SW 1271 (cell line): ENCODE measurements at regions not wholly inside any gene's neighbourhood (a gene's known extent, or its start where the extent isn't known, plus 50 kb on each side); places are given as distances from the start of the nearest gene placed in this dataset.
"Not testable (repeated sequence)": the region's sequence is repeated elsewhere in the genome, so short reads cannot be mapped to it uniquely, and the experiment has no call there.

Experiments used
- DNase-seq, 2 experiments: peaks; one replicate each; lab custom pipeline; 2025; lab: John Stamatoyannopoulos, UW

DNA sequence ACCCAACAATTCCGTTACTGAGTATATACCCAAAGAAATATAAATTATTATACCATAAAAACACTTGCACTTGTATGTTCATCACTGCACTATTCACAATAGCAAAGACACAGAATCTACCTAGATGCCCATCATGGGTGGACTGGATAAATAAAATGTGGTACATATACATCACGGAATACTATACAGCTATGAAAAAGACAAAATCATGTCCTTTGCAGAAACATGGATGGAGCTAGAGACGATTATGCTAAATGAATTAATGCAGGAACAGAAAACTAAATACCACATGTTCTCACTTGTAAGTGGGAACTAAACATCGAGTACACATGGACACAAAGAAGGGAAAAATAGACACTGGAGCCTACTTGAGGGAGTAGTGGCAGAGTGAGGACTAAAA lies 185.3 kb downstream of the PYDC2 start:
- no peak for DNase-seq

- no peak for DNase-seq
These were observed 187.8 kb downstream of the PYDC2 start for GRCh38 chr3:191648787-191649186.

DNA sequence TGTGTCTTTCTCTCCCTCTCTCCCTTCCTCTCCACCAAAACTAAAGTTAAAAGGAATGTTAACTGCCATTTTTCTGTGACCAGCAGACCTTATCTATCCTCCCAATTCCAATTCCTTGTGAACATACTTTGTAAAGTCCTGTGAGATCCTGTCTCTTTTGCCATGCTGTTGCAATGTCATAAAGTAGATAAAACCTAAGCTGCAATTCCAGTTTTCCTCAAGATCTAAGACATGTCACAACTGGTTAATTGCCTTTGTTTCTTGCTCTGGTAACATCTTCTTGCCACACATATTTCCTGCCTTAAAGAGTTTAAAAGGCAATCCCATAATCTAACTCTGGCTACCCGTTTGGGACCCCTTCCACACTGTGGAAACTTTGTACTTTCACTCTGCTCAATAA lies 188.7 kb downstream of the PYDC2 start:
- no peak for DNase-seq

- DNase-seq: not testable (repeated sequence)
These were observed 197.9 kb downstream of the PYDC2 start for GRCh38 chr3:191658781-191659419.

- DNase-seq: not testable (repeated sequence)
These were observed 201.2 kb downstream of the PYDC2 start for GRCh38 chr3:191662150-191662549.

DNA sequence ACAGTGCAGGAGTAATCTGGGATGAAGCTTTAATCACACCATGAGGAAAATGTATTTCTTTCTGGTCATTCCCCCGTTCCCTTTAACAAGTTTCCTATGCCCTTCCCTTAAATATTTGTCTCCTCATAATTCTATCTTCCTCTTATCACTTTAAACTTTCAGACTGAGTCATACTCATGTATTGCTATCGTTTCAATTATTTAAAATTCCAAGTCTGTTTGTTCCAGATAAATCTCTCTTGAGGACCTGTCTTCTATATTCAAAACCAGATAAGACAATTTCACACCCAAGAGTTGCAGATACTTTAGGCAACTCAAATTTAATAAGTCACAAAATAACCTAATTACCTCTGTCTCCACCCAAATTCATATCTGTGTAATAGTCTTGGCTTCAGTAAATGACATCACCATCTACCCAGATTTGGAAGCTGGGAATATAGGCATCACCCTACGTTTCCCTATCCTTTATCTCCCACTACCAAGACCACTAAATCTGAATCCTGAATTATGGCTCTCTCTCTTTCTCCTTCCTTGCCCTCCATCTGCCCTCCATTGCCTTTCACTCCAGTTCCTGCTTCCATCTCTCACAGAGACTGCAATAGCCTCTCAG lies 220.1 kb downstream of the PYDC2 start:
- DNase-seq: no peak

GRCh38 chr3:191682961-191683360 lies 222.0 kb downstream of the PYDC2 start:
- no peak for DNase-seq

GRCh38 chr3:191686626-191687025 lies 225.7 kb downstream of the PYDC2 start:
- no peak for DNase-seq

GRCh38 chr3:191688756-191689433 lies 227.9 kb downstream of the PYDC2 start:
- DNase-seq: no peak

DNA sequence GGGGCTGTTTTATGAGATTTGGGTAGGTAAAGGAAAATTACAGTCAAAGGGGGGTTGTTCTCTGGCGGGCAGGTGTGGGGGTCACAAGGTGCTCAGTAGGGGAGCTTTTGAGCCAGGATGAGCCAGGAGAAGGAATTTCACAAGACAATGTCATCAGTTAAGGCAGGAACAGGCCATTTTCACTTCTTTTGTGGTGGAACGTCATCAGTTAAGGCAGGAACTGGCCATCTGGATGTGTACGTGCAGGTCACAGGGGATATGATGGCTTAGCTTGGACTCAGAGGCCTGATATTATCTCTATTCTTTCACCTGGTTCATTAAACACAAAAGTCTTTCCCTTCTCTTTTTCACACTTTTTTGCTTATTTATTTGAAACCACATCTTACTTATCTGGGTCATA lies 230.2 kb downstream of the PYDC2 start:
- DNase-seq: not testable (repeated sequence)

DNA sequence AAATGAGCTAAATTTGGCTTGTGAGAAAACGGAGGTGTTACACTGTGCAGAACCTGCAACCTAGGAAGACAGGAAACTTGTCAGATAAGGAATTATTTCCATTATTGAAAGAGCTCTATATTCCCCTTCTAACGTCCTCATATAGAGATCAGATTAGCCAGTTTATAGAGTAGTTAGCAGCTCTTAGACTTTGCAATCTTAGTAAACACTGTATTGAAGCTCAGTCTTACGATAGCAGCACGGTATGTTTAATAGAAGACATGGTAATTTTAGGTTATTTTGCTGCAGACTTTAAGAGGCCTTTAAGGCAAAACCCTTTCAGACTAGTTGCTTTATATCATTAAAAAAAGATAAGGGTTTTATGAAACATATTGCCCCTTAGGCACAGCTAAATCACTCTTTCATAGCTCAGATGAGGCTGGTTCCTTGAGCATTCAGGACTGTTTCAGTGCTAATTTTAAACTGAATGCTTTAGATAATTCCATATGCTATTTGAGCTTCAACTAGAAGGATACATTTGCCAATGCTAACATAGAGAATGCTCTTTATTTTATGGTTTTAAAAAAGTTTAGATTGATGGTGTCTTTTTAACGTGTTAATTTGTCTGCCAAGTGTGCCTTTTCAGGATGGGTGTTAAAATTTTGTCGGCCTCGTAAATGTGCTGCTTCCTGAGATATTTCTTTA lies 234.3 kb downstream of the PYDC2 start:
- DNase-seq: no peak

- DNase-seq: no peak
These were observed 234.8 kb downstream of the PYDC2 start for GRCh38 chr3:191695815-191696153.

GRCh38 chr3:191696348-191696747 lies 235.4 kb downstream of the PYDC2 start:
- no peak for DNase-seq

GRCh38 chr3:191699546-191699945 lies 238.6 kb downstream of the PYDC2 start:
- no peak for DNase-seq

DNA sequence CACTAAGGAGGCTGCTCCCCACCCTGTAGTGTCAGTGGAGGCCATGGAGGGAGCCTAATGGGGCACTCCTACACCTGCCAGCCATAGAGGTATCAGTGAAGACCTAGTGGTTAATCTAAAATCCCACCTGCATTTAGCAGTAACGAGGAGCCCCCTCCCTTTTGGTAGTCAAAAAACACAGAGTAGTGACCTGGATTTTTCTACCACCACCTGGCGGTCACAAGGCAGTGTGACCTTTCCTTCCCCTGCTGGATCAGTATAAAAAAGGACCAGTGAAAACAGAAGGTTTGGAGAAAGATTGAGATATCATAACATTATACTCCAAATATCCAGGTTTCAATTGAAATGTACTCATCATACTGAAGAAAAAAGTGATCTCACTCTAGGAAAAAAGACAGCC lies 241.2 kb downstream of the PYDC2 start:
- DNase-seq: no peak

DNA sequence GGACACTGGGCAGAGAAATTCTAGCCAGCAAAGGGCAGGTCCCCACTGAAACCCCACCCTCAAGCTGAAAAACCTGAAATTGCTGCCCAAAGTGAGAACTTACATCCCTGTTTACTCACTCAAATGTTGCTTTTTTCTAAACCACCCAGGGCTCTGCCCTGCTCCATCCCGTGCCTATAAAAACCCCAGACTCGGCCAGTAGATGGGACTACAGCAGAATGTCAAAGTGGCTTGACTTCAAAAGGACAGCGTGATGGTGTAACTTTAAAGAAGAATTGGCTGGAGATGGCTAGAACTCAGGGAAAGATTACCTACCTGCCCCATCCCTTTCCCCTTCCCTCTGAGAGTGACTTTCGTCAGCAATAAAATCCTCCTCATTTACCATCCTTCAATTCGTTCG lies 246.9 kb downstream of the PYDC2 start:
- no peak for DNase-seq

- no peak for DNase-seq
These were observed 254.6 kb downstream of the PYDC2 start for GRCh38 chr3:191715585-191715984.

DNA sequence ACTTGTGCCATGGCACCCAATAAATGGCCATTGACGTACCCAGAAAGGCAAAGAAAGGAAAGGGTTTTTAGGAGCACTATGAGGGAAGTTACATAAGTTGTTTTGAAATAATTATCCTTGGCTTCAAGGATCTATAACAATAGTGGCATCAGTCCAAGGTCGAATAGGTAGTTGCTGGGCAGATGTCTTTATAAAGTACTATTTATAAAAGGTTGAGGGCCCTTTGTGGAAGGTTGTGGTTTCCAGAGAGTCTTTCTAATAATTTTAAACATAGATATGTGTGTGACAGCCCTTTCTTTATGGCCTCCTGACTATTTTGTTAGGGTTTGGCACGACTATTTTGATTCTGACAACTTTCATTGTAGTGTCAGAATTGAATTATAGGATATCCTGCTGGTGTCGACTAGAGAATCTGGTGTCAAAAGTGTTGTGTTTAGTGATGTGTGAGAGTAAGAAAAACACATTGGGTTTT lies 260.5 kb downstream of the PYDC2 start:
- DNase-seq: no peak

GRCh38 chr3:191721990-191722389 lies 261.0 kb downstream of the PYDC2 start:
- DNase-seq: no peak

DNA sequence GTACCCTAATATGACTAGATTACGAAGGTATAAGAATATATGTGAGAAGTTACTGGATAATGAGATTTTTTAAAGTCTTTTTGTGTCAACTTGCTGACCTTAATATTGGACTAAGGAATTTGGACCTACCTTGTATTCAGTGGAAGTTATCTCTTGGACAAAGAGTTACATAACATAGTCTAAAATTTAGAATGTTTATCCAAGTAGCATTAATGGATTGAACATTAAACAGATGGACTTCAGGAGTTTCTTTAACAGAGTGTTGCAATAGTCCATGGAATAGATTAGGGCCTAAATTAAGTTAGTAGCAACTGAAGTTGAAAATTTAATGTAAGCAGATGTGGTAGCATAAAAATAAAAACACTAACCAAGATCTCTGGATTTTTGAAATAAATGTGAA lies 266.4 kb downstream of the PYDC2 start:
- DNase-seq: no peak

DNA sequence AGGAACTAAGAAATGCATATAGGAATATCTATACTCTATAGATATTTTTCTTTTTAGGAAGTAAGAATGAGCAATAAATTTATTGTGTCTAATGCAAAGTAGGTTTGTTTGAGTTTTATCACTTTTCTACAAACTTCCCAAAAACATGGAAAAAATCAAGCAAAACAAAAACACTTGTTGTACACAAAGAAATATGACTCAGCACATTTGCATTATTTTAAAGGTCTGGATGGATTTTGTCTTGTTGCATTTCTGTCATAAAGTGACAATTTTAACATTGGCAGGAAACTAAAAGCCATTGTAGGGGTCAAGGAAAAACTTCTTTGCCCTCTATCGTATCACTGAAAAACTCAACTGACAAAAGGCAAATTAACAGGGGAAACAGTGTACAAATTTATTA lies 267.2 kb downstream of the PYDC2 start:
- DNase-seq: no peak

DNA sequence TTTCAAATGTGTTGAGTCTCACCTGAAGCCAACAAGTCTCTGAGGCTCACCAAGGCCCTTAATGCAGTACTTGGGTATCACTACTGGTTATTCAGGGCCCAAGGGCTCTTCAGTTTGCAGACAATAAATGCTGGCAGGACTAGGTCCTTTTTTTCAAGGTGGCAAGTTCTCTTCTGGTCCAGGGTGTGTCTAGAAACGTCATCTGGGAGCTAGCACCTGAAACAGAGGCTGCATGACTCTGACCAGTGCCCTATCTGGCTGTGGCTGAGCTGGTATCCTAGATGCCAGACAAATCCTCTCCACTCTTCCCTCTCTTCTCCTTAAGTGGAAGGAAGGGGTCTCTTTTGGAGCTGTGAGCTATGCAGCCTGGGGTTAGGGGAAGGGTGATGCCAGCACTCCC lies 276.8 kb downstream of the PYDC2 start:
- no peak for DNase-seq

DNA sequence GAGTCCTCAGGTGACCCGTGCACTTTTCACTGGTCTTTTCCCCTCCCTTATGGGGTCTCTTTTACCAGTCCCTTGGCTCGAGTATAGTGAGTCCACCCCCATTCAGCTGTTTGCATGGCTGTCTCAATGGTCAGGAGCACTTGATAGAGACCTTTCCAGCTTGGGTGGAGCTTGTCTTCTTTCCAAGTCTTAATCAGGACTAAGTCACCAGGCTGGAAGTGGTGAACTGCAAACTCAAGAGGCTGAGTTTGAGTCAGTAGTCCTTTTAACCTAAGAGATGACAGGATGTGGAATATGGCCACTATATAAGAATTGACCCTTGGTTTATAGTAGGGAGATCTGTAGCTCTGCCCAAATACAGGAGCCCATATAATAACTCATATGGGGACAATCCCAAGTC lies 279.7 kb downstream of the PYDC2 start:
- DNase-seq: no peak
